NOMO-1 (cell line): ENCODE measurements at regions not wholly inside any gene's neighbourhood (a gene's known extent, or its start where the extent isn't known, plus 50 kb on each side); places are given as distances from the start of the nearest gene placed in this dataset.
"Not testable (repeated sequence)": the region's sequence is repeated elsewhere in the genome, so short reads cannot be mapped to it uniquely, and the experiment has no call there.

Source experiments
- DNase-seq, 2 experiments: peaks; one replicate each; lab custom pipeline; 2025; ENCODE audit not compliant: unreplicated experiment in 2 of 2; lab: John Stamatoyannopoulos, UW

DNA sequence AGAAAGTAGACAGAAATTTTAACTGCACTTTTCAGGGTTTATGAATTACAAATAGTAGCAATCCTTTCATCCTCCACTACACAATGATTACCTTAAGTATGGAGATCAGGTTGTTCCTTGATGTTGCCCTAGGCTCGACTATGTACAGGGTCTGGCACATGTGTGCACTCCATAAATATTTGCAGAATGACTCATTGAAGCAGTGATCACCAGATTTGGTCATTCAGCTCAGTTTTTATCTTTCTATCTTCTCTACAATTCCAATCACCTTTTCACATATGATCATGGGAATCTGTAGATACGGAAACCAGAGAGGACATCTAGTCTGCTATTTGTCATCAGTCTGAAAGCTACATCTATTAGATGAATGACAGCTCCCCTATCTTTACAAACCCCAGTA lies 171.7 kb upstream of the HCCS start:
- DNase-seq, result no peak

DNA sequence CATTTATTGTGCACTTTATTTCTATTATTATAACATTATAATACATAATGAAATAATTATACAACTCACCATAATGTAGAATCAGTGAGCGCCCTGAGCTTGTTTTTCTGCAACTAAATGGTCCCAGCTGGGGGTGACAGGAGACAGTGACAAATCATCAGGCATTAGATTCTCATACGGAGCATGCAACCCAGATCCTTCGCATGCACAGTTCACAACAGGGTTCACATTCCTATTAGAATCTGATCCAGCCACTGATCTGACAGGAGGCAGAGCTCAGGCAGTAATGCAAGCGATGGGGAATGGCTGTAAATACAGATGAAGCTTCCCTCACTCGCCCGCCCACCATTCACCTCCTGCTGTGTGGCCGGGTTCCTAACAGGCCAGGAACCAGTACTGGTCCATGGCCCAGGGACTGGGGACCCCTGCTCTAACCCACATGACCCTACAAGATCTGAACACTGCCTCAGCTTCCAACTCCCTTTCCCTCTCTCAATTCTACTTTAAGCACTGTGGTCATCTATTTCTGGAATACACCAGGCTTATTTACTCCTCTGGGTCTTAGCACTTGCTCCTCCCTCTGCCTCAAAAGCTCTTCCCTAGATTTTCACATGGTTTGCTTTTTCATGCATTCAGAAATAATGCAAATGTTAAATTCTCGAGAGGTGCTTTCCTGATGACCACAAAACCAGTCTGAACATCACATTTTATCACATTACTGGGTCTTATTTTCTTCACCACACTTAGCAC lies 166.8 kb upstream of the HCCS start:
- no peak for DNase-seq

DNA sequence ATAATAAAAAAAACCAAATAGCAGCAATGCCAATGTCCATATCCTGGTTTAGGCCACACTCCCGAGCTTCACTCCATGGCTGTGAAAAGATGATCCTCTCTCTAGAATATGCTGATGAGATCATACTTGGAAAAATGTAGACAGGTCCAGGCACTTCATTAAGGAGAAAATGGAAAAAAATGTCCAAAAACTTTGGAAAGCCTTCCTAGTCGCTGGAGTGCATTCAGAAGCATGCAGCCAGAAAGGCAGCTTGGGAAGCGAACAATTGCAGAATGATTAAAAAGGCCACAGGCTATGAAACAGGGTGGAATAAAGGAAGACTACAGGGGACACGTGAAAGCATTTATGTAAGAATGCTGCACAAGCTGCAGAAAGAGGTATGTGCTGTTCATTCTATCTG lies 165.6 kb upstream of the HCCS start:
- no peak for DNase-seq

DNA sequence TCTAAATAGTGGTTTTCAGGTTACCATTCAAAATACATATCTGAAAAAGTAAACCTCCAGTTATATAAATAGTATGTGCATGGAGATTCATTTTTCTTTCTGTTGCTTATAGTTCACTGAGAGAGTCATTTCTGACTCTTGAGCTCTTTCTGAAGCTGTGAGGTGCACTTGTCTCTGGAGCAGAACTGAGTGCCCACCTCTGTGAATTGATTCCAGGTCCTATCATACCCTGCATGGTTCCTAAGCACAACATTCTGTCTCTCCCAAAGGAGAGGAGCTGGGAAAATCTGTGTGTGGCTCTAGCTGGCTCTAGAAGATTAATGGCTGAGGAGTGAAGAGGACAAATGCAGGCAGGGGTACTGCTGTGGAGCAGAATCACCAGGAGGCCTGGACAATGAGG lies 161.6 kb upstream of the HCCS start:
- DNase-seq, result no peak

DNA sequence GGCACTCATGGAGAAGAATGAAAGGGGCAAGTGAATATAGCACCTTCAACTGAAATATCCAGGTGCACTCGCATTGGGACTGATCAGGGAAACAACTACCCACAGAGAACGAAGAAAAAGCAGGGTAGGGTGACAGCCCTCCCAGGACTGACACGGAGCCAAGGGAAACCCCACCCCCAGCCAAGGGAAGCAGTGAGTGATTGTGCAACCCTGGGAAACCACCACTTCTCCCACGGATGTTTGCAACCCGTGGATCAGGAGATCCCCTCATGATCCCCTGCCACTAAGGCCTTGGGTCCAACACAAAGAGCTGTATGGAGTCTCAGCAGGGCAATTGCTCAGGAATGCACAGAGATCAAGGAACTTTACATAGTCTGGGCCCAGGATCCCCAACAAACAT lies 158.5 kb upstream of the HCCS start:
- no peak for DNase-seq

DNA sequence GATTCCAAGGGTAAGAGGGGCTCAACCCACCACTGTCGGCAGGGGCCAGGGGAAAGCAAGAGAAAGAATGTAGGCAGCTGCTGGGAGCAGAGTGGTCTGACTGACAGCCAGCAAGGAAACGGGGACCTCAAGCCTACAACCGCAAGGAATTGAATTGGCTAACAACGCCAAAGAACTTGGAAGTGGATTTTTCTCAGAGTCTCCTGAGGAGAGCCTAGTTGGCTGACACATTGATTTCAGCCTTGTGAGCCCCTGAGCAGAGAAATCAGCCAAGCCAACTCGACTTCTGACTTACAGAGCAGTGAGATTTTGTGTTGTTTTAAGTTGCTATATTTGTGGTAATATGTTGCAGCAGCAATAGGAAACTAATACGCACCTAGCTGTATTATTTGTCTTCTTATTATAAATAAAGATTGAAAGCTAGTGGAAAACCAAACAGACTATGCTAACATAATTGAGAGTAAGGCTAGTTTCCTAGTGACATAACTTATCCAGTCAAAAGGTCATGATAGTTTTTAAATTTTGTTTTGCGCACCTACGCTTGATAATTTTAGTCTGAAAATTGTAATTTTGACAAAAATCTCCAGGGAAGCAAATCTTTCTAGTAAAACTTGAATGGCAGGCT lies 145.8 kb upstream of the HCCS start:
- DNase-seq, result no peak

DNA sequence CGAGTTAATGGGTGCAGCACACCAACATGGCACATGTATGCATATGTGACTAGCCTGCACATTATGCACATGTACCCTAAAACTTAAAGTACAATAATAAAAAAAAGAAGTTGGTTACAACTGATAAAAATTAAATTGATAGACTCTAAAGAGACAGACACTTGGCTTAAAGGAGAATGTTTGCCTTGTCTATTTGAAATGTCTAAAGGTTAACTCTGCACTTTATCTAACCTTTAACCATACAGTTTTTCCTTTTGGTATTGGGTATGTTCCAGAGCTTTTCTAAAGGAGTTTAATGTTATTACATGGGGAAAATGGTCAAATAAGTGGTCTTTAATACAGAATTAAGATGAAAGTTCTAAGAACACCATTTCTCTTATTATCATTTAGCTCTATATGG lies 145.1 kb upstream of the HCCS start:
- DNase-seq, result no peak

DNA sequence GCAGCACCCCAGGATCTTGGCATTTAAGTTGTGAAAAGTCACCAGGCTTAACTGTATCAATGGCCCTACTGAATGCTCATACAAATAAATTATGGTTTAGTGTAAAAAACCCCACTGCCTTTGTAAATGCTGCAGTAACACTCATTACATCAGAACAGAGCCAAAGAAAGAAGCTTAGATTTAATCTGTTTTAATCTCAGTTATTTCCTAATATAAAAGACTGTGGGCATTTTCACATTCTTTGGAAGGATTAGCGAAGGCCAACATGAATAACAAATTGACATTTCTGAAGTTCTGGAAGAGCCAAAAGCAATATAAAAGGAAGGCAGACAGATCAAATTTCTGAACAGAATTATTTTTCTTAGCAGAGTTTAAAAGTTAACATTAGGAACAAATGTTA lies 140.0 kb upstream of the HCCS start:
- DNase-seq, result no peak

DNA sequence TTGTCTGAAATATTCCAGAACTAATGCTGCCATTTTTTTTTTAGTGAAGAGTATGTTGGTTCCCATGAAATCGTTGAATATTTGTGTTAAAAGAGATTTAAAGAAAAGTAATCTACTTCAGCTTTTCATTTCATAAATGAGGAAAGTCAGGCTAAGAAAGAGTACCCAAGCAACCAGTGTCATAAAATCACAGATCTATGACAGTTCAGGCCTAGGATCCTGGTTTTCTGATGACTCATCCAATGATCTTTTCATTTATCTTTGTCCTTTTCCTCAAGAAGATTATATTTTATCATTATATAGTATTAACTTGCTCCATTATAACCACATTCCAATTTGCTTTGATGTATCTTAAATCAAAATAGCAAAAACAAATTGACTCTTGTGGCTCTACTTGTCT lies 139.4 kb upstream of the HCCS start:
- DNase-seq, result no peak

DNA sequence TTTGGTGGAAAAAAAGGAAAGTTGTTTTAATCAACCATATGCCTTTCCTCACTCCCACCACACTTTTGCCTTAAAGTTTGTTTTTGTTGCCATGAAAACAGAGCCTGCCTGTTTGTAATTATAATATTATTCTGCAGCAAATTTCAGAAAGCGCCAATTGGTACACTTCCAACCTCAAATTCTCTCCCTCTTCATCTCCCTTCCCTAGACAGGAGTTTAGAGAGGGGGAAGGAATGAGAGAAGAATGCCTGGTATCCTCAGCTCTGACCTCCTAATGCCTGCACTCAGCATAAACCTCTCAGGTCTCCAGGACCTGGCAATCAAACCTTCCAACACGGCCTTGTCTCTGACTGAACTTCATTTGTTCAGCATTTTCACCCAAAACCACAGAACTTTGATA lies 138.4 kb upstream of the HCCS start:
- DNase-seq, result no peak

DNA sequence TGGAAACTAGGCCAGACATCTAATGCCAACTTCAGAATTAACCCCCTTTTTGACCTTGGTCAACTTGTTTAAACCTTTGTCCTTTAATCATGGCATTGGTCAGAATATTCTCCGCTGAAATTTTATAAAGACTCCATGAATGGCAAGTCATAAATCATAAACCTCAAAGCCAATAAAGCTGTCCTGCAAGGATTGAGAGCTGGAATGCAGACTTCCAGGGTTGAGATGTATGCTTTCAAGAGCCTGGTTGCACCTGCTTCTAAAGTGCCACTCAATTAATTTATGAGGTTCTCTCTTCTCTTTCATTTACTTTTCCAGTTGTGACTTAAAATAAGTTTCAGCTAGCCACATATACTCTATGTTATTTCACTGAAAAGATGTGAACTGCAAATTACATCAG lies 136.2 kb upstream of the HCCS start:
- DNase-seq, result no peak

DNA sequence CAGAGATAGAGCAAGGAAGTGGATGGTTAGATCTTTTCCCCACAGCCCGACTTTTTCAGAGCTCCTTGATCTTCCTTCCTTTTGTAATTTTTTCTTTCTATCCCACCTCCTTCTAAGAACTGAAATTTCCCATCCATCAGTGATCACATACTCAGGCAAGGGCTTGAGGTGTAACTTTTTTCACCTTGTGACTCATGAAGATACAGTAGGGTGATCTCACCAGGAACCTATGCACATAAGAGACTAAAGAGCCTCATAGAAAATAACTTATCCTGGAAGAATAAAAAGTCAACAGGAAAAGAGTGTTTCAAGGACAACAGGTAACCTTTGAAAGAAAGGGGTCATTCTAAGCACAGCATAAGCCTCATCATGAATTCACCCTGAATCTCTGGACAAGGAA lies 131.2 kb upstream of the HCCS start:
- no peak for DNase-seq

DNA sequence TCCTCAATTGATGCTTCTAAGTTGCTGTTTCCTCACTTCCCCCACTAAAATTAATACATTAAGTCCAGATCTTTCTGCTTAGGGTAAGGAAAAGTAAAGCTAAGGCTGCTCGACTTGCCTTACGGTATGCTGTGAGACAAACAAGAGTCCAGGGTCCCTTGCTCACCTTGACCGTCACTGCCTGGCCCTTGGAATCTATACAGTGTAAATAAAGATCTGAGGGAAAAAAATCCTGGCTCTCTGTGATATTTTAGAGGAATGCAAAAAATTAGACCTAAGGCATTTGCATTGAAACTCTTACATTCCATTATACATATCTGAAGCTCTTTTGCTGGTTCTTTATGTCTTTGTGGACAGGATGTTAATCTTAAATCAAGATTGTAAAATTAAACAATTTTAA lies 129.6 kb upstream of the HCCS start:
- DNase-seq, result no peak

DNA sequence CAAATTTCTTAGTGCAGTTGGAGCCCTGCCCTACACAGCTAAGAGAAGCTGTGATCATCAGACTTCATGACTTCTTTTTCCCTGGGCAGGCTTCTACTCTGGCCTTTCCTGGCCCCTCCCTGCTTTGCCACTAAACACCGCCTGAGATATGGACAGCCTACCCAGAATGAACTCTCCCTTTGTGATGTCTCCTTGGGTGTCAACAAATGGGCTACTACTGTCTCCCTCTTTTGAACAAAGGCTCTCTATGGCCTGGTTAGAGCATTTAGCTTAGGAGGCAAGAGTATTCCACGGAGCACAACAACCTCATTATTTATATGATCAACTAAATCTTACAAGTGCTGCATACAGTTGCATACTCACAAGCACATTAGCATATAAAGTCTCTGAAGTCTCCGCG lies 127.6 kb upstream of the HCCS start:
- DNase-seq, result no peak

DNA sequence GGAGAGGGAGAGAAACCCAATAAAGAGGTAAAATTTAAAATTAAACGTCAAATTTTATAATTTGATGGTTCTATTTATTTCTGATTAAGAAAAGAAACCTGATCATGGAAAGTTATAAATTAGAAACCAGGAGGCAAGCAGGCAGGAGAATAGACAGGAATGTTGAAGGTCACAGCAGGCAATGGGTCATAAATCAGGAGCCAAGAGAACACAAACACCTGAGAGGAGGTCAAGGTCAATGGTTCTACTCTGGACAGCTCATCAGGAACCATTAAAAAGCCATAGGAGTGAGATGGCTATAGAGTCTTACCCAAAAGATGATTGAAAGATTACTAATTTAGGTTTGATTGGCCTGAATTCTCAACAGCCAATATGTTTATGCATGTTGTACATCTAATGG lies 126.9 kb upstream of the HCCS start:
- no peak for DNase-seq

DNA sequence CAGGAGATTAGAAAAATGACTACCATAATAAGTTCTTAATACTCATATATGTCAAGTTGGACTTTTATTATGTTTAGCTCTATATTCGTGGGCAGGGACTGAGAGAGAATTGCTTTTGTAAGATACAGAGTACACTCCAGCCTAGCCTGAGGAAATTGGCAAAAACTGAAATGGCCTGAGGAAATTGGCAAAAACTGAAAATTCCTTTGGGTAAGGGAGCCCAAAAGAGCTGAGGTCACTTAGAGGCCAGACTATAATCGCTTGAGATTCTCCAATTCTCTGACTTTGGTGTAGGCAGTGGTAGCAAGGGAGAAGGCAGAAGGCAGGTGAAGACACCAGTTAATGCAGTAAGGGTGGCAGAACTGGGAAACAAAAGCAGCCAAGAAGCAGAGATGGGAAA lies 124.5 kb upstream of the HCCS start:
- no peak for DNase-seq

DNA sequence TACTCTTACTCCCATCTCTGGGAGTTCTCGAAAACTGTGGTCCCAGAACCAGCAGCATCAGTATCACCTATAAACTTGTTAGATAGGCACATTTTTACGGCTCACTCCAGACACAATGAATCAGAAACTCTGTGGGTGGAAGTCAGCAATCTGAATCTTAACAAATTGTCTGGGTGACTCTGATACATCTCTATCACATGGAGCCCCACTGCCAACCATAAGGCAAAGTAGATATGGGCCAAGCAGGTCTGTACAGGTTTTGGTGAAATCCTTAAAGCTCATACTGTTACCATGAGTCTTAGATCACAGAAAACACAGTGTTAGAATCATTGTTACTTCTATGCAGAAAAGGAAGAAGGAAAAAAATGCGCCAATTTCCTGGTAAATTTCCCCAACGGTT lies 122.5 kb upstream of the HCCS start:
- no peak for DNase-seq

DNA sequence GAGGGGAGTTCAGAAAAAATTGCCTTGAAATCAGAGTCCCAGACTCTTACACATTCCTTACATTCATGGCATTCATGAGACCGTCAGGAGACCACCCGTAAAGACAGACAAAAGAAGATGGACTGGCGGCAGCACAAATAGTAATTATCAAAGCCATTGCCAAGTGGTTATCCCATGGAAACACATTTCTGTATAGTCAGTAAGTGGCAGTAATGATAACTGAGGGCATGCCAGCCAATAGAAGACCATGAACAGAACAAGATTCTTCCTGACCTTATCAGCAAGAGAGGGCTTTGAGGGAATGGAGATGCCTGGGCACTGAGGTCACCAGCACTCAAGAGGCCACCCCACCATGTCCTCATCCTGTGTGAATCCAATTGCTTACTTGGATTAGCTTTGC lies 121.7 kb upstream of the HCCS start:
- DNase-seq, result no peak

DNA sequence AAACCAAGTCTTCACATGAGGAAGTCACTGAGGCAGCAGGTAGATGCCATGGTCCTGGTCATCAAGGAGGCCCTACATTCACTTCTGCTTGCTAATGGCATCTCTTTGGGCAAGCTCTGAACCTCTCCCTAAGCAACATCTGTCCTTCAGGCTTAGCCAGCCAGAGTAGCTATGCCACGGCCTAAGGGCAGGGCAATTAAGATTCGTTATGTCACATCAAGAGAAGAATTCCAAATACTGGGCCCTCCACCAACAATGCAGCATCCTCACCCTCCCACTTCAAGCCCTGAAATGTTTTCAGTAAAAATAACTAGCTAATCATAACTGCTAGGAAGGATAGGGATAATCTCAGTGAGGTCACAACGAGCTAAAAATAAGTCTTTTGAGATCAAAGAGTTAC lies 120.7 kb upstream of the HCCS start:
- DNase-seq, result no peak

DNA sequence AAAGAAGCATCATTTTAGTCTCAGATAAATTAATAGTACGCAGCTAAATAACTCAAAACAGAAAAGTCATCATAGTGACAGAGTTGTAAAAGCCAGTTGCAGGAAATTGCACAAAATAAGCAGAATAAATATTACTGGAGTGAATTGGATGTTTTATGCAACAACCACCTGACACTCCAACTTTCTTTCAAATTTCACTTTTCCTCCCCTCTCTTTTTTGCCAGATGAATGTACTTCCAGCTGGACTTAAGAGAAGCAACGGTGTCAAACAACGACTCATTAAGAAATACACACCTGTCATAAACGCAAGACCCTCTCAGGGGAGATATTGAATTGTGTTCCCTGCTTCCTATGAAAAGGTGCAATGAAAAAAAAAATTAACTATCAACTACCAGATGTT lies 120.2 kb upstream of the HCCS start:
- DNase-seq, result no peak

DNA sequence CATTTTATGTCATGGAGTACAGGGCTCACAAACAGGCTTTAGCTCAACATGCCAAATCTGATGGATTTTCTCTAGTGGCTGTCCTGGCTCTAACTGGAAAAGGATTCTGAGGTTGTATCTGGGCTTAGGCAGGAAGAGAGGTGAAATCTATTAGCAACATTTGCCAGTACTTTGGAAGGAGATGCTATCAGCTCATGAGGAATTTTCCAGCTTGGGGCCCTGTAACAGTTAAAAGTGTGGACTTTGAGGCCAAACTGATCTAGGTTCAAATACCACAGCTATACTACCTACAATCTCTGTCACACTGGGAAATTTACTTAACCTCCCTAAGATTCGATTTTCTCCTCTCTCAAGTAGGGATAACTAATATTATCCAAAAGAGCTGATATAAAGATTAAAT lies 119.0 kb upstream of the HCCS start:
- no peak for DNase-seq

DNA sequence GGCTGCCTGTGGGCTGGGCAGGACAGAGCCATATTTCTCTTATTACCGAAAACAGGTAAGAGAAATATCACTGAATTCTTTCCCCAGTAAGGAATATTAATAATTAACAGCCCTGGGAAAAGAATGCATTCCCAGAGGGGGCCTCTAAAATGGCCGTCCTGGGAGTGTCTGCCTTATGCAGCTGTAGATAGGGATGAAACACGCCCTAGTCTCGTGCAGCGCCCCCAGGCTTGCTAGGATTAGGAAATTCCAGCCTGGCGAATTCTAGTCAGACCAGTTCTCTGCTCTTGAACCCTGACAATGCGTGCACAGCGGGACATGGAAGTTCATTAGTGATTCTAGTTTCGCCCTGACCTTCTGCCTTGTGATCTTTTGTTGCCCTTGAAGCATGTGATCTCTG lies 104.1 kb upstream of the HCCS start:
- DNase-seq, result not testable (repeated sequence)

DNA sequence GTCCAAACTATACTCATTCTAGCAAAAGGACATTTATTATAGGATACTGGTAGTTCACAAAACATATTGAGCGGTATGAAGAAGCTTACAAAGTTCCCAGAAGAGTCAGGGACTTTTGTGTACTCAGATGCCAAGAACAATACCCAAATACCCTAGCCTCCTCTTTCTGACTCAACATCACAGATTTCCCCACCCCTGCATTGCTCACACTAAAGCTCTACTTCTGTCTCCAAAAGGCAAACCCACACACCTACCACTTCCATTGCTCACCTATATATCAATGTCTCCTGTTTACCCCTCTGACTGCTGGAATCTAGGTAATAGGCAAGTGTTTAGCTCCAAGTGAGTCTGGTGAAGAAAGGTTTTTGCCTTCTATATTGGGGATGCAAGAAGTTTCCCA lies 100.7 kb upstream of the HCCS start:
- no peak for DNase-seq
